H9 (cell line): ENCODE measurements at regions not wholly inside any gene's neighbourhood (a gene's known extent, or its start where the extent isn't known, plus 50 kb on each side); places are given as distances from the start of the nearest gene placed in this dataset.
"Not testable (repeated sequence)": the region's sequence is repeated elsewhere in the genome, so short reads cannot be mapped to it uniquely, and the experiment has no call there.

Source experiments
- DNase-seq: peaks from one replicate; pipeline ENCODE4 v3.0.0-alpha.2; 2017
- H2AFZ ChIP-seq: one replicate; pipeline ENCODE4 v1.6.1; 2013; ENCODE audit warnings: mild to moderate bottlenecking, low read length, control low read depth, moderate library complexity
- H2AK5ac ChIP-seq: 2 replicates; pipeline ENCODE4 v1.6.1; 2013; ENCODE audit warnings: low read length, control low read depth, mixed read lengths; ENCODE audit not compliant: insufficient read length
- H2BK120ac ChIP-seq: one replicate; pipeline ENCODE4 v1.6.1; 2013; ENCODE audit warnings: low read depth, mild to moderate bottlenecking, low read length, control low read depth, inconsistent platforms; ENCODE audit not compliant: poor library complexity, severe bottlenecking
- H2BK12ac ChIP-seq: 2 replicates; pipeline ENCODE4 v1.6.1; 2013; ENCODE audit warnings: low read length, control low read depth, mixed read lengths, low read depth; ENCODE audit not compliant: insufficient read length
- H2BK15ac ChIP-seq: 2 replicates; pipeline ENCODE4 v1.6.1; 2013; ENCODE audit warnings: low read depth, low read length, control low read depth
- H2BK20ac ChIP-seq: one replicate; pipeline ENCODE4 v1.6.1; 2013; ENCODE audit warnings: low read depth, mild to moderate bottlenecking, low read length, control low read depth, inconsistent platforms; ENCODE audit not compliant: poor library complexity, severe bottlenecking
- H2BK5ac ChIP-seq: 2 replicates; pipeline ENCODE4 v1.6.1; 2013; ENCODE audit warnings: low read length, control low read depth, mixed read lengths; ENCODE audit not compliant: insufficient read length
- H3K14ac ChIP-seq: 2 replicates; pipeline ENCODE4 v1.6.1; 2013; ENCODE audit warnings: low read length, control low read depth; ENCODE audit not compliant: insufficient read depth
- H3K18ac ChIP-seq: 2 replicates; pipeline ENCODE4 v1.6.1; 2013; ENCODE audit warnings: low read depth, mild to moderate bottlenecking, mixed read lengths, low read length, control low read depth; ENCODE audit not compliant: insufficient read length
- H3K23ac ChIP-seq: 2 replicates; pipeline ENCODE4 v1.6.1; 2013; ENCODE audit warnings: low read length, control low read depth, mixed read lengths, low read depth; ENCODE audit not compliant: insufficient read length
- H3K23me2 ChIP-seq: 2 replicates; pipeline ENCODE4 v1.6.1; 2013; ENCODE audit warnings: low read depth, mild to moderate bottlenecking, mixed read lengths, low read length, control low read depth; ENCODE audit not compliant: insufficient read length, poor library complexity, severe bottlenecking
- H3K27ac ChIP-seq: 2 replicates; pipeline ENCODE4 v1.5.1; 2013; ENCODE audit warnings: low read length, control low read depth, mixed read lengths, low read depth; ENCODE audit not compliant: insufficient read length
- H3K27me3 ChIP-seq: 2 replicates; pipeline ENCODE4 v1.6.1; 2013; ENCODE audit warnings: low read length, control low read depth, inconsistent platforms; ENCODE audit not compliant: insufficient read depth
- H3K4ac ChIP-seq: 2 replicates; pipeline ENCODE4 v1.6.1; 2013; ENCODE audit warnings: low read depth, mild to moderate bottlenecking, control low read depth, inconsistent platforms, low read length, moderate library complexity
- H3K4me1 ChIP-seq: 2 replicates; pipeline ENCODE4 v1.6.1; 2013; ENCODE audit warnings: low read length, control low read depth, inconsistent platforms; ENCODE audit not compliant: insufficient read depth
- H3K4me2 ChIP-seq: 2 replicates; pipeline ENCODE4 v1.6.1; 2013; ENCODE audit warnings: low read length, control low read depth, mixed read lengths; ENCODE audit not compliant: insufficient read length, insufficient read depth
- H3K56ac ChIP-seq: 2 replicates; pipeline ENCODE4 v1.6.1; 2013; ENCODE audit warnings: low read depth, mild to moderate bottlenecking, mixed read lengths, low read length, control low read depth; ENCODE audit not compliant: insufficient read length
- H3K79me1 ChIP-seq: 2 replicates; pipeline ENCODE4 v1.6.1; 2013; ENCODE audit warnings: low read depth, mild to moderate bottlenecking, moderate library complexity, low read length, control low read depth, inconsistent platforms; ENCODE audit not compliant: insufficient read depth, poor library complexity, severe bottlenecking
- H3K79me2 ChIP-seq: 2 replicates; pipeline ENCODE4 v1.6.1; 2013; ENCODE audit warnings: low read length, control low read depth, inconsistent platforms; ENCODE audit not compliant: insufficient read depth
- H3K9ac ChIP-seq: 2 replicates; pipeline ENCODE4 v1.6.1; 2013; ENCODE audit warnings: low read length, control low read depth, mixed read lengths; ENCODE audit not compliant: insufficient read length; ENCODE audit errors: extremely low read depth
- H3K9me3 ChIP-seq: one replicate; pipeline ENCODE4 v1.6.1; 2013; ENCODE audit warnings: low read depth, low read length, inconsistent platforms; ENCODE audit not compliant: control insufficient read depth
- H3T11ph ChIP-seq: one replicate; pipeline ENCODE4 v1.6.1; 2013; ENCODE audit warnings: mild to moderate bottlenecking, low read length, control low read depth, inconsistent platforms
- H4K20me1 ChIP-seq: one replicate; pipeline ENCODE4 v1.6.1; 2013; ENCODE audit not compliant: control insufficient read depth, insufficient read length, insufficient read depth
- H4K5ac ChIP-seq: 2 replicates; pipeline ENCODE4 v1.6.1; 2013; ENCODE audit warnings: low read depth, mild to moderate bottlenecking, mixed read lengths, low read length, control low read depth; ENCODE audit not compliant: insufficient read length
- H4K8ac ChIP-seq: replicated peaks from 2 replicates; pipeline ENCODE4 v1.6.1; 2013; ENCODE audit warnings: low read length, control low read depth, mixed read lengths, low read depth; ENCODE audit not compliant: insufficient read length
- H4K91ac ChIP-seq: 2 replicates; pipeline ENCODE4 v1.6.1; 2013; ENCODE audit warnings: low read depth, mild to moderate bottlenecking, moderate library complexity, mixed read lengths, low read length, control low read depth; ENCODE audit not compliant: insufficient read length
- H3K27ac Mint-ChIP-seq, 3 experiments: 2 replicates in 2 of 3; 3 replicates in 1 of 3; pipeline ENCODE4 v1.8.0; 2020 to 2021; ENCODE audit warnings: mixed read lengths in 3 of 3, mild to moderate bottlenecking in 1 of 3, moderate library complexity in 1 of 3
- H3K27me3 Mint-ChIP-seq: 2 replicates; pipeline ENCODE4 v1.8.0; 2021; ENCODE audit warnings: low read depth, mild to moderate bottlenecking, moderate library complexity, mixed read lengths
- H3K36me3 Mint-ChIP-seq, 3 experiments: 2 replicates in 2 of 3; 3 replicates in 1 of 3; pipeline ENCODE4 v1.8.0; 2020 to 2021; ENCODE audit warnings: low read depth in 3 of 3, mixed read lengths in 3 of 3; ENCODE audit not compliant: insufficient read depth in 1 of 3
- H3K4me1 Mint-ChIP-seq, 2 experiments: 2 replicates each; pipeline ENCODE4 v1.8.0; 2020; ENCODE audit warnings: mixed read lengths in 2 of 2
- H3K4me3 Mint-ChIP-seq, 2 experiments: 2 replicates in 1 of 2; 3 replicates in 1 of 2; pipeline ENCODE4 v1.8.0; 2020 to 2021; ENCODE audit warnings: mild to moderate bottlenecking in 2 of 2, mixed read lengths in 2 of 2, moderate library complexity in 1 of 2
- H3K9me3 Mint-ChIP-seq, 2 experiments: 2 replicates in 1 of 2; 3 replicates in 1 of 2; pipeline ENCODE4 v1.8.0; 2020; ENCODE audit warnings: mild to moderate bottlenecking in 2 of 2, mixed read lengths in 2 of 2, moderate library complexity in 1 of 2
- CTCF ChIP-seq: fragments of 200-600 bp; sonication (generic); conservative IDR thresholded peaks from 3 replicates; pipeline ENCODE4 v1.8.0; 2021; ENCODE audit warnings: antibody characterized with exemption, mild to moderate bottlenecking
- WGBS: extraction: QIAGEN DNeasy Blood & Tissue Kit; methylation state at CpG from one replicate; pipeline ENCODE4 v1.1.7; 2013; ENCODE audit warnings: missing lambda C conversion rate, low lambda C conversion rate, mixed read lengths; ENCODE audit not compliant: insufficient read length; ENCODE audit errors: extremely low coverage; 5-methylcytosine and 5-hydroxymethylcytosine counted together

GRCh38 chr18:38491195-38491594 lies 925.6 kb upstream of the CELF4 start:
- Histone ChIP-seq H3K79me1 (no peaks in the 10 kb centered on the region), H3K56ac (no peak overlapping the region), H3K14ac (no peak overlapping the region), H2BK15ac (no peak overlapping the region), H3K4me1 (no peaks in the 10 kb centered on the region; the same call in 1 of the 2 replicates), H4K8ac (no peak overlapping the region), H2BK120ac (no peak overlapping the region), H3K27ac (no peak overlapping the region), H3K4ac (no peak overlapping the region), H3T11ph (no peak overlapping the region), H3K9me3 (no peaks in the 10 kb centered on the region), H4K91ac (no peak overlapping the region), H2BK12ac (no peak overlapping the region), H3K9ac (no peak overlapping the region), H3K79me2 (no peaks in the 10 kb centered on the region), H4K20me1 (no peaks in the 10 kb centered on the region), H4K5ac (no peak overlapping the region), H3K18ac (no peak overlapping the region), H3K27me3 (no peaks in the 10 kb centered on the region), H3K4me2 (no peak overlapping the region), H2BK20ac (no peak overlapping the region), H2AK5ac (no peak overlapping the region), H3K23ac (no peak overlapping the region), H3K23me2 (no peaks in the 10 kb centered on the region), H2BK5ac (no peak overlapping the region), H2AFZ (no peak overlapping the region)
- no peak overlapping the region for H3K27ac Mint-ChIP-seq
- no CpG with 5 or more reads among the region's 4 CpGs for WGBS
- TF ChIP-seq CTCF: no peak
- no peaks in the 10 kb centered on the region for H3K36me3 Mint-ChIP-seq
- H3K4me1 Mint-ChIP-seq: peaks cover 9 to 10% of the 10 kb centered on the region in 2 experiments
- H3K4me3 Mint-ChIP-seq: no peak overlapping the region
- H3K9me3 Mint-ChIP-seq: no peaks in the 10 kb centered on the region
- DNase-seq: no peak
- H3K27me3 Mint-ChIP-seq: no peaks in the 10 kb centered on the region

GRCh38 chr18:38489721-38490120 lies 924.1 kb upstream of the CELF4 start:
- H2BK120ac ChIP-seq, H3K14ac ChIP-seq, H4K8ac ChIP-seq, H3T11ph ChIP-seq, H4K5ac ChIP-seq, H3K9ac ChIP-seq, H3K18ac ChIP-seq, H3K4ac ChIP-seq, H4K20me1 ChIP-seq, H2BK12ac ChIP-seq, H3K9me3 ChIP-seq, H3K27ac ChIP-seq, H3K4me1 ChIP-seq, H3K79me1 ChIP-seq, H3K4me2 ChIP-seq, H4K91ac ChIP-seq, H3K27ac Mint-ChIP-seq, H2BK5ac ChIP-seq, H3K36me3 Mint-ChIP-seq, H3K9me3 Mint-ChIP-seq, H2AK5ac ChIP-seq, H2BK15ac ChIP-seq, H2BK20ac ChIP-seq, H3K79me2 ChIP-seq, H3K4me3 Mint-ChIP-seq, H3K56ac ChIP-seq, H3K23me2 ChIP-seq, H3K27me3 Mint-ChIP-seq, H3K27me3 ChIP-seq, H2AFZ ChIP-seq, H3K23ac ChIP-seq: not testable (repeated sequence)
- peak; percentile 39 for DNase-seq
- H3K4me1 Mint-ChIP-seq: peaks cover 9 to 10% of the 10 kb centered on the region in 2 experiments
- no CpG with 5 or more reads among the region's 8 CpGs for WGBS
